ENCODE measurements at regions not wholly inside any gene's neighbourhood (a gene's known extent, or its start where the extent isn't known, plus 50 kb on each side); places are given as distances from the start of the nearest gene placed in this dataset.

GRCh38 chr3:148021381-148021780, 612.2 kb downstream of the ZIC1 start:
- no peaks in the 10 kb centered on the region for H3K27me3 ChIP-seq (ENCODE audit: control insufficient read depth, insufficient read depth, low read length)
- no peak for TF ChIP-seq CTCF (IDR thresholded peaks at IDR 0.05; ENCODE audit: insufficient read depth, low read length, severe bottlenecking)
- no peak for DNase-seq (ENCODE audit: low read depth)
- no peaks in the 10 kb centered on the region for H3K36me3 ChIP-seq (ENCODE audit: control insufficient read depth, insufficient read depth, low read length)
- FAIRE-seq, result no peak
- no peak overlapping the region for H3K4me3 ChIP-seq (ENCODE audit: low read depth, low read length)

GRCh38 chr3:148023994-148024393, 614.8 kb downstream of the ZIC1 start:
- H3K4me3 ChIP-seq (ENCODE audit: low read depth, low read length), result no peak overlapping the region
- no peaks in the 10 kb centered on the region for H3K36me3 ChIP-seq (ENCODE audit: control insufficient read depth, insufficient read depth, low read length)
- H3K27me3 ChIP-seq (ENCODE audit: control insufficient read depth, insufficient read depth, low read length), result no peaks in the 10 kb centered on the region
- TF ChIP-seq CTCF (IDR thresholded peaks at IDR 0.05; ENCODE audit: insufficient read depth, low read length, severe bottlenecking), result no peak
- FAIRE-seq (no peak), DNase-seq (ENCODE audit: low read depth) (no peak)

- no peak for DNase-seq (ENCODE audit: low read depth)
- no peak for TF ChIP-seq CTCF (IDR thresholded peaks at IDR 0.05; ENCODE audit: insufficient read depth, low read length, severe bottlenecking)
- Histone ChIP-seq H3K27me3 (ENCODE audit: control insufficient read depth, insufficient read depth, low read length) (no peaks in the 10 kb centered on the region), H3K4me3 (ENCODE audit: low read depth, low read length) (no peak overlapping the region), H3K36me3 (ENCODE audit: control insufficient read depth, insufficient read depth, low read length) (no peaks in the 10 kb centered on the region)
- FAIRE-seq, result no peak
These were observed 616.9 kb downstream of the ZIC1 start for GRCh38 chr3:148026009-148026588.

GRCh38 chr3:148030975-148031374, 621.8 kb downstream of the ZIC1 start:
- Histone ChIP-seq H3K36me3 (ENCODE audit: control insufficient read depth, insufficient read depth, low read length) (no peaks in the 10 kb centered on the region), H3K4me3 (ENCODE audit: low read depth, low read length) (no peak overlapping the region), H3K27me3 (ENCODE audit: control insufficient read depth, insufficient read depth, low read length) (no peaks in the 10 kb centered on the region)
- FAIRE-seq (no peak), DNase-seq (ENCODE audit: low read depth) (no peak)
- TF ChIP-seq CTCF (IDR thresholded peaks at IDR 0.05; ENCODE audit: insufficient read depth, low read length, severe bottlenecking), result no peak

GRCh38 chr3:148034353-148034752, 625.2 kb downstream of the ZIC1 start:
- no peak for FAIRE-seq
- H3K4me3 ChIP-seq (ENCODE audit: low read depth, low read length), result no peak overlapping the region
- DNase-seq (ENCODE audit: low read depth), result no peak
- H3K27me3 ChIP-seq (ENCODE audit: control insufficient read depth, insufficient read depth, low read length), result no peaks in the 10 kb centered on the region
- no peaks in the 10 kb centered on the region for H3K36me3 ChIP-seq (ENCODE audit: control insufficient read depth, insufficient read depth, low read length)
- no peak for TF ChIP-seq CTCF (IDR thresholded peaks at IDR 0.05; ENCODE audit: insufficient read depth, low read length, severe bottlenecking)

GRCh38 chr3:148036331-148036876, 627.2 kb downstream of the ZIC1 start:
- DNase-seq (ENCODE audit: low read depth), result no peak
- H3K4me3 ChIP-seq (ENCODE audit: low read depth, low read length), result no peak overlapping the region
- no peak for FAIRE-seq
- no peak for TF ChIP-seq CTCF (IDR thresholded peaks at IDR 0.05; ENCODE audit: insufficient read depth, low read length, severe bottlenecking)
- no peaks in the 10 kb centered on the region for H3K36me3 ChIP-seq (ENCODE audit: control insufficient read depth, insufficient read depth, low read length)
- no peaks in the 10 kb centered on the region for H3K27me3 ChIP-seq (ENCODE audit: control insufficient read depth, insufficient read depth, low read length)
